GM19328 (cell line): ENCODE measurements at regions not wholly inside any gene's neighbourhood (a gene's known extent, or its start where the extent isn't known, plus 50 kb on each side); places are given as distances from the start of the nearest gene placed in this dataset.
"Not testable (repeated sequence)": the region's sequence is repeated elsewhere in the genome, so short reads cannot be mapped to it uniquely, and the experiment has no call there.

Experiments
- ATAC-seq: cut with Tn5 transposase; IDR thresholded peaks from one replicate; pipeline ENCODE4 v1.9.1; 2021; ENCODE audit warnings: mild to moderate bottlenecking, moderate library complexity; ENCODE audit not compliant: unreplicated experiment

DNA sequence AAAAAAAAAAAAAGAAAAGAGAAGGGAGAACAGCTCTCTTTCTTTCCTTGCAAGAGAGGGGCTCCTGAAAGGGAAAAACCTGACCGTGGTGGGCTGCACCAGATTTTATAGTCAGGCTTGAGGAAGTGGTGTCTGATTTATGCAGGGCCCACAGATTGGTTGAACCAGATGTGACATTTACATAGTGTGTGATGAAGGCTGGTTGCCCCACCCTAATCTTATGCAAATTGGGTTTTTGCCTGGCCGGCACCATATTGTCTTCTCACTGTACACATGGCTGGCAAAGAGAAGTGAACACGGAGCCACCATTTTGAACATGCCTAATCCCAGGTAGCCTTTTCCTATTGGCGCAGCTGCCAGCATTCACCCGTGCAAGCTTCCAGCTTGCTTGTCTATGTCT is 154.4 kb downstream of the OXSM start:
- ATAC-seq: no peak

GRCh38 chr3:25945366-25945765 is 155.5 kb downstream of the OXSM start:
- ATAC-seq: no peak

DNA sequence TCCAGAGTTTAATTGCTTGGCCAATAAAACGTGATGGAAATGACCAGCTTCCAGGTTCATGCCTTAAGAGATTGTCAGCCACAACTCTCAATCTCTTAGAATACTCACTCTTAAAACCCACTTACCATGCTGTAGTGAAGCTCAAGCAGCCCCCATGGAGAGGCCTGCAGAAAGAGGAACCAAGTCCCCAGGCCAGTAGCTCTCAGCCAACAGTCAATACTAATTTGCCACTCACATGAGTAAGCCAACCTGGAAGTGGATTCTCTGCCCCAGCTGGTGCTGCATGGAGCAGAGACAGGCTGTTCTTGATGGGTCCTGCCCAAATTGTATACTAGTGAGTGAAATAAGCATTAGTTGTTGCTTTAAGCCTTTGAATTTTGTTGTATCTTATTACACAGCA is 155.9 kb downstream of the OXSM start:
- ATAC-seq: no peak

- ATAC-seq: no peak
Observed at GRCh38 chr3:25952133-25952532, 162.2 kb downstream of the OXSM start.

- no peak for ATAC-seq
Observed at GRCh38 chr3:25957026-25957425, 167.1 kb downstream of the OXSM start.

DNA sequence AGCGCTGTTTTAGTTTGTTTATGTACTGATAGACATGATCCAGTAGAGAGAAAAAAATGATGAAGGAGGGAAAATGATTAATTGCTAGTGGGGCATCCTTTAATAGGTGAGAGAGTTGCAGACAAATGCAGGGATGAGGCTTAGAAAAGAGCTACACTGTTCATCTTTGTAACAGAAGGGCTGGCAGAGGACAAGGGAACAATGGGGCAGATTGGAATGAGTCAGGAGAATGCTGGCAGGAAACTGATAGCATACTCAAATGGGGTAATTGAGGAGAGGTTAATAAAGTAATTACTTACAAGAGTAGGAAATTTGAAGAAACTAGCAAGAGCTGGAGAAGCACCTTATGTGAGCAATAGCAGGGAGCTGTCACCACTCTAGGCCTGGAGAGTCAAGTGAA is 170.9 kb downstream of the OXSM start:
- no peak for ATAC-seq

GRCh38 chr3:25962255-25962654 is 172.4 kb downstream of the OXSM start:
- ATAC-seq: no peak

DNA sequence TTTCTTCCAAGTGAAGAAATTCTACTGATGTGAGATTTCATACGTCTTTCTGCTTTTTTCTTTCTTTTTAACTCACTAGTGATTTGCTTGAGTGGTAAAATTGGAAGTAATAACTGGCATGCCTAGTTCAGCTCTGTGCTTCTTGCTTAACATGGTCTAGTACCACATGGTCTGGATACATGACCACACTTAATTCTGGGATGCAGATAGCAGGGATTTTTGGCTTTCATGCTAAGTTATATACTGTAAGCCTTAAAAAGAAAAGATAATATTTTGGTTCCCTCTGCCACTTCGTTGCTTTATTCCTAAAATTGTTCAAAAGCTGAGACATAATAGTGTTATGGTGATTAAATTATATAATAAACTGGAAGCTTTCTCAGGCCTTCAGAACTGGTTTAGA is 174.3 kb downstream of the OXSM start:
- no peak for ATAC-seq

DNA sequence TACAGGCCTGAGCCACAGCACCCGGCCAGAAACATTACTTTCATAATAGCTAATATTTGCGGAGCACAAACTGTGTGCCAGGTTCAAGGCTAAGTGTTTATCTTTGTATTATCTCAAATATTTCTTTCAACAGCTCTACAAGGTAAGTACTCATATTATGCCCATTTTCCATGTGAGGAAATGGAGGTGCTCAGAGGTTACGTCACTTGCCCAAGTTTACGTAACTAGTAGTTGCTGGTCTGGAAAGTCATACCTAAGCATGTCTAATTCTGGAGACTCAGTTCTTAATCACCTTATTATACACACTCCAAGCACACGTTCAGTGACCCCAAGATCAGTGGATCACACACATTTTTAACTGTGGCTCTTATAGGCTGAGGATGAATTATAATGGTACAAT is 177.5 kb downstream of the OXSM start:
- no peak for ATAC-seq

DNA sequence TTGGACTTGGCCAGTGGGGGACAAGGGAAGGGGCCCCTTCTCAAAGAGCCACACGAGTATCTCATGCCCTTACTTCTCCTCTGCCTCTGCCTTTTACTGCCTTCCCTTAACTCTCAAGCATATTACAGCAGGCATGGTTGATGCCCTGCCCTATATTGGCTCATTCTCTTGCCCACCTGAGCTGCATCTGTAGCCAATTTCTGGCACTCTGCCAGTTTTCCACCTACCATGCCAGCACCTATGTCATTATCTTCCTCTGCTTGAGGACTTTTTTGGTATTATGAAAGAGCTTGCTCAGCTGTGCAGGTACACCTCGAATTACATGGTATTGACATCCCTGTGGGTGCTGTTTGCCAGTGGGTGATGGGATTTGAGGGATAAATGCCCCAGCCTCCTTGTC is 181.8 kb downstream of the OXSM start:
- ATAC-seq: no peak

GRCh38 chr3:25973122-25973521 is 183.2 kb downstream of the OXSM start:
- ATAC-seq: no peak

- no peak for ATAC-seq
Observed at GRCh38 chr3:25982756-25983155, 192.9 kb downstream of the OXSM start.

DNA sequence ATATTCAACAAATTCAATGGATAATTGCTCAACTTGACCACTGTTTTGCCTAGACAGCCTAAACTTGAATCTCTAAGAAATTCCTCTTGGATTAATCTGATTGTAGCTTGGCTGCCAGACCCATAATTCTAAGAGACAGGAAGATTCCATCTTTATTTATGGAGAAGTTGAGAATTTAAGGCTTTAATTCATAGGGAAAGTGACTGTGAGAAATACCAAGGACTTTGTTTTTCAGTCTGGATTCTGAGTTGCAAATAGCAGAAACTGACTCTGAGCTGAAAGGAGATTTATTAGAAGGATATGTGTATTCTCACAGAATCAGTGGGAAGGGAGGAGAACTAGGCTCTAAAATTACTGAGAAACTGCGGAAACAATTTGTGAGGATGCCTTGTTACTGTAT is 195.7 kb downstream of the OXSM start:
- no peak for ATAC-seq

DNA sequence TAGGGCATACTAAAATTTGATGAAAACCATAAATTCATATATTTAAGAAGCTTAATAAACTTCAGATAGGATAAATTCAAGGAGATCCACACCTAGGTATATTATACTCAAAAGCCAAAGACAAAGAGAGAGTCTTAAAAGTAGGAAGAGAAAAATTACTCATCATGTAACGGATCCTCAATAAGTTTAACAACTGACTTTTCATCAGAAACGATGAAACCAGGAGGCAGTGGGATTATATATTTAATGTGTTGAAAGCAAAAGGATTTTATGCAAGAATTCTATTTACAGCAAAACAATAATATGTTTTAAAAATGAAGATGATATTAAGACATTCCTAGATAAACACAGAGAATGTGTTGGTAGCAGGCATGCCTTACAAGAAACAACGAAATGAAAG is 202.7 kb downstream of the OXSM start:
- ATAC-seq: no peak

GRCh38 chr3:26004172-26004571 is 214.3 kb downstream of the OXSM start:
- ATAC-seq: no peak

DNA sequence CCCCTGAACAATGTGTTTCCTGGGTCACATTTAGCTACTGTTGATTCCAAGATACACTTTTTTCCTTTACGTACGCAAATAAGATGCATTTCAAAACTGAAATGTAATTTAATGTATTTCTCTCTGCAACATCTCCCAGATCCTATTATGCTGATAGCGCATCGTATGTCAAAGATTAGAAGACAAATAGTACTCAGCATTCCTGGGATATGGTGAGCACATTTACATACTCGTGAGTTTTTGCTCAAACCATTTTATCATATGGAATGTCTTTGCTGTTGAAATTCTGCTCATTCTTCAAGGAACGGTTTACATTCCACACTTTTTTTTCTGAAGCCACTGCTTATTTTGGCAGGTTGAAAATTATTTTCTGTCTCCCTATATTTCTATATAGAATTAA is 221.4 kb downstream of the OXSM start:
- ATAC-seq: no peak

- no peak for ATAC-seq
Observed at GRCh38 chr3:26012241-26012745, 222.4 kb downstream of the OXSM start.

DNA sequence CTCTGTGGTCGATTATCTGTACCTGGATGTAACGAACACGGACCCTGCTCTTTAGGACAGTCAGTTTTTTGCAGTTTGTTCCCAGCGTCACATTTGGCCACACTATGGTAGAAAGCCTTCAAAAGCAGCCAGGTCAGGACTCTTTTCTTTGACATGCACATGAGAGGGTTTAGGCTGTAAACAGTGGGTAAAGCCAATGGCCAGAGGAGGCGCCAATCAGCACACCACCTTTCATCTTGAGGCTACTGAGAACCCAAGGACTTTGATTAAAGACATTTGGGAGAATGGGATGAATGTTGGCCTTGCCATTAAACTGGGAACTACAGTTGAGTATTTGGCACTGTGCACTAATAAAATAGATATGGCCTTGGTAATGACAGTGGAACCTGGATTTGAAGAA is 225.9 kb downstream of the OXSM start:
- no peak for ATAC-seq

- ATAC-seq: no peak
Observed at GRCh38 chr3:26018889-26019288, 229.0 kb downstream of the OXSM start.

GRCh38 chr3:26024206-26024605 is 234.3 kb downstream of the OXSM start:
- not testable (repeated sequence) for ATAC-seq

DNA sequence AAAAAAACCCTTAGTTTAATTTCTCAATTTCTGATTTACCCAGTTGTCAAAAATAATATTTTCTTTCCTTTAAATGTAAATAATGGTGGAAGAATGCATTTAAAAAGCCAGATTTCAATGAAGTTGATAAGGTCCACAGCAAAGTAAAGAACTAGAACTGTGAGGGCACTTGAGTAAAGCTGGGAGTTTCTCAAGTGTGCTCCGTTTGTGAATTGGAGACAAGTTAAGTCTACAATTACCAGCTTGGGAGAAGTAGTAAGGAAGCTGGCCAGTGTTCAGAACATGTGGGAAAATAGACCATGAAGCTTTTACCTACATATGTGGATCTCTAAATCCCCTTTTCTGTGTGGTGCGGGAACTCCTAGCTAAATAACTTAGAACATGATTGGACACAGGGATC is 239.4 kb downstream of the OXSM start:
- ATAC-seq: no peak

GRCh38 chr3:26042126-26042525 is 252.2 kb downstream of the OXSM start:
- not testable (repeated sequence) for ATAC-seq

DNA sequence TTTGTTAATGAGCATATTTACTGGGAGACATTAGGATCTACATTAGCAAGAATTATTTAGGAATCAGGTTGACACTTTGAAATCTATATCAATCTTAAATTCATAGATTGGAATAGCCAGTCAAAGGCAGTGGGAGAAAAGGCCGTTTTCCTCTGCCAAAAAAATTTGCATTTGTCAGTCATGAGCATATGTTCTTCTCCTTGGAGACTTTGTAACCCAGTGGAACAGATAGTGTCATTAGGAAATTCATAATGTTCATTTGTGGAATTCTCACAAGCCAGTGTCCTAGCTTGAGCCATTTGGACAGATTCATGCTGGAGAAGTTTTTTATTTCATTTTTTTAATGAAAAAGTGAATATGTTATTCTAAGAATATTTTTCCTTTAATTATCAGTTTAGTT is 260.1 kb downstream of the OXSM start:
- ATAC-seq: no peak

DNA sequence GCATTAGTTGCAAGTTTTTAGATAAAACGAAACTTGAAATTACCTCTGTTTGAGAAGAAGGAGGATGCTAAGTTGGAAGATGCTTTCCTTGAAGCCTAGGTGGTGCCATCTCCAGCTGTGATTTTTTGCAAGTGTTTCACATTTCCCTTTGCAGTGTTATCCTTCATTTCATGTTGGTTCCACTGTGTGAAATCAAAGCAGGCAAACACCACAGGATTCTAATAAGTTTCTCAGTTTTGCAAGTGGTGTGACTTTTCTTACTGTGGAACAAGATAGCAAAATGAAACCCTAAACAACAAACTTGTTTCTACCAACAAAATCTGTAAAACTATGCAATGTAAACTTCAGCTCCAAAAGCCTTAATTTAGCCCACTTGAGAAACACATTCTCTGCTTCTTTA is 260.9 kb downstream of the OXSM start:
- ATAC-seq: no peak
